CD4-positive, alpha-beta T cell (primary cell): ENCODE measurements at regions not wholly inside any gene's neighbourhood (a gene's known extent, or its start where the extent isn't known, plus 50 kb on each side); places are given as distances from the start of the nearest gene placed in this dataset.
A peak's percentile ranks its signal among the peaks of the same experiment; 100 is the strongest.
"Not testable (repeated sequence)": the region's sequence is repeated elsewhere in the genome, so short reads cannot be mapped to it uniquely, and the experiment has no call there.

Experiments
- ATAC-seq: fragments of 200-7000 bp; cut with Tn5 transposase; one replicate; pipeline ENCODE4 v1.10.0; 2022; ENCODE audit warnings: mild to moderate bottlenecking; ENCODE audit not compliant: poor library complexity
- CTCF ChIA-PET: fragments of 350-600 bp; sonication (Branson Sonifier 250); formaldehyde crosslinking; loops from one replicate; lab custom pipeline; 2021; ENCODE audit warnings: antibody characterized with exemption, inconsistent platforms; lab: Charles Lee
- POLR2A ChIA-PET: fragments of 350-600 bp; sonication (Branson Sonifier 250); formaldehyde crosslinking; loops from one replicate; lab custom pipeline; 2021; ENCODE audit warnings: antibody characterized with exemption, inconsistent platforms; lab: Charles Lee
- DNase-seq, 14 experiments: peaks; one replicate each; pipeline ENCODE4 v3.0.0-alpha.2; 2013 to 2020; ENCODE audit warnings: mixed read lengths in 2 of 14
- H3K27ac ChIP-seq, 2 donors: one replicate each; pipeline versions ENCODE4 v1.5.1 to v1.7.0; 2013; ENCODE audit warnings: low read length in 2 of 2, low read depth in 1 of 2, mild to moderate bottlenecking in 1 of 2
- H3K27me3 ChIP-seq, 2 experiments: 1 replicate in 1 of 2; 2 replicates in 1 of 2; pipeline versions ENCODE4 v1.6.1 to v1.7.0; 2013; ENCODE audit warnings: low read length in 2 of 2, control low read depth in 1 of 2, mild to moderate bottlenecking in 1 of 2, moderate library complexity in 1 of 2; ENCODE audit not compliant: insufficient read depth in 2 of 2, control insufficient read depth in 1 of 2
- H3K36me3 ChIP-seq: one replicate; pipeline ENCODE4 v1.6.1; 2013; ENCODE audit warnings: low read length, control low read depth; ENCODE audit not compliant: insufficient read depth
- H3K4me1 ChIP-seq: one replicate; pipeline ENCODE4 v1.6.1; 2013; ENCODE audit warnings: low read length, control low read depth; ENCODE audit not compliant: insufficient read depth
- H3K4me3 ChIP-seq: one replicate; pipeline ENCODE4 v1.5.1; 2013; ENCODE audit warnings: mild to moderate bottlenecking, low read length, moderate library complexity
- H3K9me3 ChIP-seq, 2 experiments: 1 replicate in 1 of 2; 2 replicates in 1 of 2; pipeline versions ENCODE4 v1.6.1 to v1.7.0; 2013; ENCODE audit warnings: low read length in 2 of 2, mild to moderate bottlenecking in 2 of 2, control low read depth in 1 of 2, moderate library complexity in 1 of 2; ENCODE audit not compliant: control insufficient read depth in 1 of 2, insufficient read depth in 1 of 2
- H3K27ac Mint-ChIP-seq: one replicate; pipeline ENCODE4 v1.8.0; 2020; ENCODE audit warnings: mixed read lengths
- H3K27me3 Mint-ChIP-seq: one replicate; pipeline ENCODE4 v1.8.0; 2021; ENCODE audit warnings: mixed read lengths
- H3K36me3 Mint-ChIP-seq: one replicate; pipeline ENCODE4 v1.8.0; 2021; ENCODE audit warnings: low read depth, mixed read lengths
- H3K4me1 Mint-ChIP-seq: one replicate; pipeline ENCODE4 v1.8.0; 2021; ENCODE audit warnings: low read depth, mixed read lengths
- H3K4me3 Mint-ChIP-seq: one replicate; pipeline ENCODE4 v1.8.0; 2020; ENCODE audit warnings: mild to moderate bottlenecking, mixed read lengths
- H3K9me3 Mint-ChIP-seq: one replicate; pipeline ENCODE4 v1.8.0; 2020; ENCODE audit warnings: mixed read lengths
- intact Hi-C, 2 experiments: fragments of 100-400 bp; cut with DNase I in 1 of 2; cut with micrococcal nuclease in 1 of 2; formaldehyde crosslinking; loops; one replicate each; pipeline versions ENCODE4 v1.15.1 to v1.9.0; 2023 to 2025; cut with DNase I, micrococcal nuclease
- TF ChIP-seq, protein P1 (sequence below): fragments of 200-600 bp; IDR thresholded peaks from one replicate; pipeline ENCODE4 v1.8.0; 2022; ENCODE audit warnings: antibody characterized with exemption, mild to moderate bottlenecking

- peaks cover 8% of the 10 kb centered on the region for H3K4me1 ChIP-seq
- no peak overlapping the region for H3K27ac Mint-ChIP-seq
- no peaks in the 10 kb centered on the region for H3K36me3 ChIP-seq
- CTCF ChIA-PET = interaction anchor here (0.7 to 1.3 kb wide), 12 partner anchors 8 to 126 kb away, joined by 3 to 6 read pairs (median 3); no protein-coding TSS in a partner anchor
- TF ChIP-seq, protein P1, sequence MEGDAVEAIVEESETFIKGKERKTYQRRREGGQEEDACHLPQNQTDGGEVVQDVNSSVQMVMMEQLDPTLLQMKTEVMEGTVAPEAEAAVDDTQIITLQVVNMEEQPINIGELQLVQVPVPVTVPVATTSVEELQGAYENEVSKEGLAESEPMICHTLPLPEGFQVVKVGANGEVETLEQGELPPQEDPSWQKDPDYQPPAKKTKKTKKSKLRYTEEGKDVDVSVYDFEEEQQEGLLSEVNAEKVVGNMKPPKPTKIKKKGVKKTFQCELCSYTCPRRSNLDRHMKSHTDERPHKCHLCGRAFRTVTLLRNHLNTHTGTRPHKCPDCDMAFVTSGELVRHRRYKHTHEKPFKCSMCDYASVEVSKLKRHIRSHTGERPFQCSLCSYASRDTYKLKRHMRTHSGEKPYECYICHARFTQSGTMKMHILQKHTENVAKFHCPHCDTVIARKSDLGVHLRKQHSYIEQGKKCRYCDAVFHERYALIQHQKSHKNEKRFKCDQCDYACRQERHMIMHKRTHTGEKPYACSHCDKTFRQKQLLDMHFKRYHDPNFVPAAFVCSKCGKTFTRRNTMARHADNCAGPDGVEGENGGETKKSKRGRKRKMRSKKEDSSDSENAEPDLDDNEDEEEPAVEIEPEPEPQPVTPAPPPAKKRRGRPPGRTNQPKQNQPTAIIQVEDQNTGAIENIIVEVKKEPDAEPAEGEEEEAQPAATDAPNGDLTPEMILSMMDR = peak; percentile 64
- H3K36me3 Mint-ChIP-seq = no peaks in the 10 kb centered on the region
- intact Hi-C loops = loop anchor here in 1 of 2 experiments (2.0 to 10.0 kb wide), 3 partner anchors 279 to 736 kb away; no protein-coding TSS in a partner anchor
- H3K27ac ChIP-seq = no peak overlapping the region
- POLR2A ChIA-PET = interaction anchor here (0.9 kb wide), 1 partner anchor 19 kb away, joined by 3 read pairs; no protein-coding TSS in a partner anchor
- H3K27me3 Mint-ChIP-seq = no peaks in the 10 kb centered on the region
- ATAC-seq = peak; percentile 98
- no peak overlapping the region for H3K4me3 ChIP-seq
- DNase-seq = peak in 7 of 14 experiments; percentile 19 to 78 (median 39)
- peaks cover 22% of the 10 kb centered on the region for H3K4me1 Mint-ChIP-seq
- no peak overlapping the region for H3K4me3 Mint-ChIP-seq
- no peaks in the 10 kb centered on the region for H3K27me3 ChIP-seq
- H3K9me3 Mint-ChIP-seq = no peaks in the 10 kb centered on the region
- peaks cover 0 to 5% of the 10 kb centered on the region in 2 experiments for H3K9me3 ChIP-seq
These were observed 69.2 kb downstream of the FASLG start for GRCh38 chr1:172727956-172728603.

GRCh38 chr1:172728705-172729104, 69.8 kb downstream of the FASLG start:
- H3K27me3 Mint-ChIP-seq, H3K27ac Mint-ChIP-seq, H3K27me3 ChIP-seq, H3K4me1 ChIP-seq, ATAC-seq, H3K36me3 ChIP-seq, DNase-seq, H3K9me3 Mint-ChIP-seq, H3K36me3 Mint-ChIP-seq, H3K4me3 ChIP-seq, H3K9me3 ChIP-seq, H3K27ac ChIP-seq, H3K4me3 Mint-ChIP-seq, POLR2A ChIA-PET: not testable (repeated sequence)
- CTCF ChIA-PET = interaction anchor here (1.1 to 1.3 kb wide), 3 partner anchors 9 to 126 kb away, joined by 3 to 4 read pairs (median 3); no protein-coding TSS in a partner anchor
- intact Hi-C loops = loop anchor here in 1 of 2 experiments (5.0 to 10.0 kb wide), 2 partner anchors 624 to 736 kb away; no protein-coding TSS in a partner anchor
- H3K4me1 Mint-ChIP-seq = peaks cover 21% of the 10 kb centered on the region

DNA sequence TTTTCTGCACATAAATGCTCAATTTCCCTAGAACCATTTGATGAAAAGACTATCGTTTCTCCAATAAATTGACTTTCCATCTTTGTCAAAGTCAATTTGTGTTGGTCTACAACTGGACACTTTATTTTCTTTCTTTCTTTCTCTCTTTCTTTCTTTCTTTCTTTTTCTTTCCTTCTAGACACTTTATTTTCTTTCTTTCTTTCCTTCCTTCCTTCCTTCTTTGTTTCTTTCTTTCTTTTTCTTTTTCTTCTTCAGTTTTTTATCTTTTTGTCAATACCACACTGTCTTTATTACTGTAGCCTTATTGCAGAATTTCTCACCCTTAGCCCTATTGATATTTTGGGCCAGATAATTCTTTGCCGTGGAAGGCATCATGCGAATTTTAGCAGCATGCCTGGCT, 73.5 kb downstream of the FASLG start:
- Mint-ChIP-seq H3K27ac (no peak overlapping the region), H3K36me3 (no peaks in the 10 kb centered on the region), H3K9me3 (no peaks in the 10 kb centered on the region), H3K4me3 (no peak overlapping the region), H3K4me1 (peaks cover 6% of the 10 kb centered on the region), H3K27me3 (no peaks in the 10 kb centered on the region)
- no peak overlapping the region for H3K4me3 ChIP-seq
- H3K27ac ChIP-seq = no peak overlapping the region
- CTCF ChIA-PET = interaction anchor here (0.9 kb wide), 1 partner anchor 12 kb away, joined by 3 read pairs; no protein-coding TSS in a partner anchor
- H3K4me1 ChIP-seq = no peaks in the 10 kb centered on the region
- H3K9me3 ChIP-seq = peaks cover 0 to 5% of the 10 kb centered on the region in 2 experiments
- H3K36me3 ChIP-seq = no peaks in the 10 kb centered on the region
- no peaks in the 10 kb centered on the region for H3K27me3 ChIP-seq
- intact Hi-C loops = no loop called here
- ATAC-seq = no peak
- no peak for DNase-seq
- POLR2A ChIA-PET = interaction anchor here (0.7 kb wide), 1 partner anchor 1267 kb away, joined by 3 read pairs; no protein-coding TSS in a partner anchor
- TF ChIP-seq, protein P1 = no peak
